NCI-H1436 (cell line): ENCODE measurements at regions not wholly inside any gene's neighbourhood (a gene's known extent, or its start where the extent isn't known, plus 50 kb on each side); places are given as distances from the start of the nearest gene placed in this dataset.

Experiments
- DNase-seq: peaks from one replicate; lab custom pipeline; 2025; lab: John Stamatoyannopoulos, UW

DNA sequence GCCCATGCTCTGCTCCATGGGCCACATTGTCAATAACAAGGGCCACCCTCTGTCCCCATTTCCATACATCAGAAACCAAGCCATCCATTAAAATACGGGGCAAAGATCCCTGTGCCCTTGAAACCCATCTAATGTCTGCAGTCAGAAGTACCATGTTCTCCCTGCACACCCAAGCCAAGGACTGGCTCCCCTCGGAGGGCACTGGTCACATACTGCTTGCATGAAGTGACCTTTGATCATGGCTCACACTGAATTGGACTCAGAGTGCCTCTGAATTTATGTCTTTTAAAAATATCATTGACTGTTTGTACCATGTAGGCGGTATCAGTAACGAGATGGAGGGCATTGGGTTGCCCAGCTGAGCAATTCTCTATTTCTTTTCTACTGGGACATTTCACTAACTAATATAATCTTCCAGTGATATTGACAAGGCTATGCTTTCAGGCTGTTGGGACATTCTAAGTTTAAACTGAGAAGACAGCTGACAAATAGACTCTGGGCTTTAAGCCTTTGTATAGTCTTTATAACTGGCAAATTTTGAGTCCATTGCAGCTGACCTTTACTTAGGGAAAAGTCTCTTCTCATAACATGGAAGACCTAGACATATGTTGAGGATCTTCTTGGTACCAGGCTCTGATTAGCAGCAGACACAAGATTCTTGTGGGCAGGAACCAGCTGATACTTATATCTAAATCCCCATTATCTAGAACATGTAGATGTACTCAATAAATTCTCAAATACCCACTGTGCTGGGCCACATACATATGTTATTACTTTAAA lies 214.3 kb downstream of the MYCN start:
- DNase-seq = no peak

- DNase-seq = no peak
Measured at GRCh38 chr2:16154061-16154460, 213.7 kb downstream of the MYCN start.

DNA sequence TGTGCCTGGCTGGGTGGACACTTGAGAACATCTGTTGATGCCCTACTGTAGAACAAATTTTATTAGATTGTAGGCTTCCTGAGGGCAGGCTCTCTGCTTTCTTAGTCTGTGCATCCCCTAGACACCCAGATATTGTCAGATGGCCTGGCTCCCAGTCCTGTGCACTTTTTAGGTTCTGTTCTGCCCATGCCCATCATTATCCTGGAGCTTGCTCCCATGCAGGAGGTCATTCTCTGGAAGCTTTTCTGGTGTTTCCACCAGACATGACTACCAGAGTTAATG lies 213.3 kb downstream of the MYCN start:
- no peak for DNase-seq

DNA sequence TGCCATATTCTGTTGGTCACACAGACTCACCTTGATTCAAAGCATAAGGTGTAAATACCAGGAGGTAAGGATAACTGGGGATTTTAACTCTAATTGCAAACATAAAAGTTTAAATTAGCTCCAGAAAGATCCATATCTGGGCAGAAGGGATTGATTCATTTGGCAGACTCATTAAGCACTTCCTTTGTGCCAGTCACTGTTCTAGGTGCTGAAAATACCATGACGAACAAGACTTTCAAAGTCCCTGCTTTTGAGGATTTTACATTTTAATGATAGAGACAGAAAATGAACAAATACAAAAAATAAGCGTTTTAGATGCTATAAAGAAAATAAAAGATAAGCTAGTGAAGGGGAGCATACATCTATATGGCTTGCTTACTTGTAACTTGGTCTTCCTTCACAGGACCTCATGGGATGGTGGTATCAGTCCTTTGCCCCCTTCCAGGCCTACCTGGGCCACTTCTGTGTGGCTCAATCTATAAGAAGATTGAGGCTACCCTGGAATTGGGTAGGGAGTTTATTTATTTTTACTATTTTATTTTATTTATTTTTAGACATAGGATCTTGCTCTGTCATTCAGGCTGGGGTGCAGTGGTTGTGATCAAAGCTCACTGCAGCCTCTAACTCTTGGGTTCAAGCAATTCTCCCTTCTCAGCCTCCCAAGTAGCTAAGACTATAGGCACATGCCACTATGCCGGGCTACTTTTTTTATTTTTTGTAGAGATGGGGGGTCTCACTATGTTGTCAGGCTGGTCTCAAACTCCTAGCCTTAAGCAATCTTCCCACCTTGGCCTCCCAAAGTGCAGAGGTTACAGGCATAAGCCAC lies 212.8 kb downstream of the MYCN start:
- DNase-seq = no peak

DNA sequence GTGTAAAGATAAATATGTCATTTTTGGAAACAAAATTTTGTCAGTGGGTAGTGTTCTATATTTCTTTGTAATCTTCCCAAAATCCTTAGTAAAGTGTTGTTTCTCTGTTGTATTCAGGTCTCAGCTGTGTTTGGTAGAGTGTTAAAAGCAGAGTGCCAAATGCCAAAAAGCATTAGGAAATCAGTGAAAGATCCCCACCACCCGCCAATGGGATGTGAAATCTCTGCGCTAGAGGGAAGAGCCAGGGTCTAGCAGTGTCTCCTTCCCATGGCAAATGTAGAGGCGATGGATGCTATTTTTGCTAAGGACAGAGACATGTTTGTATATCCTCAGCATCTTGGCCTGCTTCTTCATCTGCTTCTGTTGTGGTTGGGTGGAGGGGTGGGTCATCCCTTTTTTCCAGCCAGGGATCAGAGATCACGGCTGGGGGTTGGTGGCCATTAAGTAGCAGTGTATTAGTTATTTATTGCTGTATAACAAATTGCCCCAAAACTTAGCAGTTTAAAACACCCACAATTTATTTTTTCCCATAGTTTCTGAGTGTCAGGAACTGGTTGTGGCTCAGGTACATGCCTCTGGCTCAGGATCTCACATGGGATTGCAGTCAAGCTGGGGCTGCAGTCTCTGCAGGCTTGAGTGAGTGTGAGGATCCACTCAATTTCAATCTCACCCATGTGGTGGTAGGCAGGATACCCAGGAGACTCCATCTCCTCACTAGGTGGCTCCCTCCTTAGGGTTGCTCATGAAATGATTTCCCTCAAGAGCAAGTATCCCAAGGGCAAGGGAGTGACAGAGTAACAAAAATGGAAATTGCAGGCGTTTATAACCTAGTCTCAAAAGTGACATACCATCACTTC lies 211.9 kb downstream of the MYCN start:
- DNase-seq = no peak

GRCh38 chr2:16151651-16152050 lies 211.3 kb downstream of the MYCN start:
- no peak for DNase-seq

DNA sequence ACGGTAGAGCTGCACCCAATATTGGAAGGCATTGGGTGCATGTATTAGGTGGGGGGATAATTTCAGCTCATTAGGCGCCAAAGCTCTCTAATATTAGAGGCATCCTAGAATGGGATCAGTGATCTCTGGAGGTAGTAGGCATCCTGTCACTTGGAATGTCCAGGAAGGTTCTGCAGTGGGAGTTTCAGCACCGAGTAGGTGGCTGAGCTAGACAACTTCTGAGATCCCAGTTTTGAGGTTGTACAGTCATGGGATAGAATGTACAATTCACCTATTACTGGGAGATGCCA lies 210.9 kb downstream of the MYCN start:
- DNase-seq = no peak

DNA sequence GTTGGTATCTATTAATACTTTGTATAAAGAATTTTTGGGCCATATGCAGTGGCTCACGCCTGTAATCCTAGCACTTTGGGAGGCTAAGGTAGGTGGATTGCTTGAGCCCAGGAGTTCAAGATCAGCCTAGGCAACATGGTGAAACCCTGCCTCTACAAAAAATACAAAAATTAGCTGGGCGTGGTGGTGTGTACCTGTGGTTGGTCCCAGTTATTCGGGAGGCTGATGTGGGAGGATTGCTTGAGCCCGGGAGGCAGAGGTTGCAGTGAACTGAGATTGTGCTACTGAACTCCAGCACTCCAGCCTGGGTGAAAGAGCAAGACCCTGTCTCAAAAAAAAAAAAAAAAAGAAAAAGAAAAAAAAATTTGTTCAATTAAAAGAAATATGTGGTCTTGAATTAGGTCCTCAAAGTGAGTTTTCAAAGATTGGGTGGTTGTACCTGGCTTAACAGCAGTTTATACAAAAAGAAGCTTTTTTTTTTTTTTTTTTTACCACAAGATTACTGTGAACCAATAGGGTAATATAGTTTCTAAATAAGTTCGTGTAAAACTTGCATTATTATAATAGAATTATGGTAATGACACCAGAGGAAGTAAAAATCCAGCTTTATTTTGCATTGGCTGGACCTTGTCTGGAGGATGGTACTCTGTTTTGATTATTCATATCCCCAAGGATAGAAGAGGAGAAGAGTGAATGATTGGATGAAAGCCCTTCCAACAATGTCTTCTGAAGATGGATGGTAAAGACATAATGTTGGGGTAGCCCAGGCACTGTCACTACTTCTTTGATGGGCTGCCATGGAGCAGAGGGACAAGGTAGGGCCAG lies 210.3 kb downstream of the MYCN start:
- DNase-seq = no peak

GRCh38 chr2:16149349-16150243 lies 209.2 kb downstream of the MYCN start:
- no peak for DNase-seq

DNA sequence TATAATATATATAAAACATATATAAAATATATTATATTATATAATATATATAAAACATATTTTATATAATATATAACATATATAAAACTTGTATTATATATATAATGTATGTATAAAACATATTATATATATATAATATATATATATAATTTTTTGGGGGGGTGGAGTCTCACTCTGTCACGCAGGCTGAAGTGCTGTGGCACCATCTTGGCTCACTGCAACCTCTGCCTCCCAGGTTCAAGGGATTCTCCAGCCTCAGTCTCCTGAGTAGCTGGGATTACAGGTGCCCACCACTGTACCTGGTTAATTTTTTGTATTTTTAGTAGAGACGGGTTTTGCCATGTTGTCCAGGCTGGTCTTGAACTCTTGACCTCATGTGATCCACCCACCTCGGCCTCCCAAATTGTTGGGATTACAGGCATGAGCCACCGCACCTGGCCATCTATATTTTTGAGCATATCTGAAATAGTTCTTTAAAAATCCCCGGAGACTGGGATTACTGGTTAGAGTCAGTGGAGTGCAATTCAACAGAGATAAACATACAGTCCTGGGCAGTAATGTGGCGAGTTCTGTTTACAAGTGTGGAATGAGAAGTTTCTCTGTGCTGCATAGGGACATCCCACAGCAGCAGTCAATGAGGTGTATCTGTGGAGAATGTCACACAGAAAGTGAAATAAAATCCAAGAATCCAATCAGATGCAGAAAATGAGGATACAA lies 208.4 kb downstream of the MYCN start:
- no peak for DNase-seq

DNA sequence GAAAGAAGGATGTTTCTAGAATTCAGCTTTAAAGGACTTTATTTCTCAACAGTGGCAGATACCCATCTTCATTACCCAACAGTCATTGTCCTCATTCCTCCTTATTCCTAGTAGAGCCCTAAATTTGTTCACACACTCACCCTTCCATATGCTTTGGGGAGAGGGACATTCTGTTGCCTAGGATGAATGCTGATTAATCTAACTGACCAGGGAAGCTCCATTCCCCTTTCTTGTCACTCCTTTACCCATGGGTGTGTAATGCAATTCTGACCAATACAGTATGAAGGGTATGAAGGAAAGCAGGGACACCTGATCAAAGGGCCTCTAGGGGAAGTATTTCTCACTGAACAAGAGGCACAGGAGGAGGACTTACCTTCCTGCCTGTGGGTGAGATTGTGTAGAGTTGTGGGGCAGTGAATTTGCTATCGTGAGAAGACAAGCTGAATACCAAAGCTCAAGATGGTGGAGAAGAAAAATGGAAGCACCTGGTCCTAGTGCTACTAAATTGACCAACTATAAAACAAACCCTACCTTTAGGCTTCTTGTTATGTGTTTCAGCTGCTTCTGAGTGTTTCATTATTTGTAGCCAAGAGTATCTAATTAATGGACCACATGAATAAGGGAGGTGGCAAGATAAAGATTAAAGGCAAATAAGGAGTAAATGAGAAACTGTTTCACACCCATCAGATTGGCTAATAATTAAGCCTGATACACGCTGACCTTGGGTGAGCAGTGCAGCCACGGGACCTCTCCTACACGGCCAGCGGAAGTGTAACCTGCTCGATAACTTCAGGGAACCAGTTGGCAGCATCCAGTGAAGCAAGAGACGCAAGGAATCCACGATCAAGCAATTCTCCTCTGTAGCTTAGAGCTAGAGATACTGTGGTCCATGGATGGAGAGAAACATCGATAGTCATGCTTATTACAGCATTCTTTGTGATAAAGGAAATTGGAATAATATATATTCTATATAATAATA lies 202.3 kb downstream of the MYCN start:
- no peak for DNase-seq

- no peak for DNase-seq
Measured at GRCh38 chr2:16141641-16141921, 201.2 kb downstream of the MYCN start.

GRCh38 chr2:16140771-16141640 lies 200.7 kb downstream of the MYCN start:
- no peak for DNase-seq

DNA sequence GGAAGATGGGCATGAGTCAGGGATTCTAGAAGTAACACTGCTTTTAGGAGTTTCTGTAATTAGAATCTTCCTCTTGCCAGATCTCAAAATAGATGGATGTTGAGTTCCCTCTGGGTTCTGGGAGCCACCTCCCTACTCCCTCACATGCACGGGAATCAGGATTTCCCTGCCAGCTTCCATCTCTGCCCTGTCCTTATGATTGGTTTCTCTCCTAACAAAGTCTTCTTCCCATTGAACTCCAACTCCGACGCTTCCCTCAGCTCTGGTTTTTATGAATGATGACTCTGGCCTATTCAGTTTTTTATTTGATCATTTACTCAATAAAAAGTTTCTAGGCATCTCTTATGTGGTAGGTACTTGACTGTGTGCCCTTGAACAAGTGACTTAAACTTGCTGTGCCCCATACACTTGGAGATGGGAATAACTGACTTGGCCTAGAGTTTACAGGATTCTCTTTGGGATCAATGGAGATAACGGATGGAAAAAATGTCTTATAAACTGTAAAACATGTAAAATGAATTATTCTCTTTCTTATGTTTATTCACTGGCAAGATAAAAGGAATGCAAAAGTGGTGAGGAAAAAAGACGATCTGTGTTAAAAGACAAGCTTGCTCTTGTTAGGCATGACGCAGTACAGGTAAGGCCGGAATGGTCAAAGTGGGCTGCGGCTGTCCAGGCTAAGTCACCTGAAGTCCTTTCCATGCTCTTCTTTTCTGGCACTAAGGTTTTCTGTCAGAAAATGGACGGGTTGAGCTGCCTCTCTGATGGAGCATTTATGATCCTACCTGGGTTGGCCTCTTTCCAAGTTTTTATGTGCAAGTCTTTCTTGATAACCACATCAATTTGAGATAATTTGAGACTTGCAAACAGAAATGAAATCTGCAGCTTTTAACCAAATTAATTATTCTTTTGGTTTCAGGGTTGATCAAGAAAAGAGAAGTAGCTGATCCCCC lies 199.6 kb downstream of the MYCN start:
- DNase-seq = no peak

DNA sequence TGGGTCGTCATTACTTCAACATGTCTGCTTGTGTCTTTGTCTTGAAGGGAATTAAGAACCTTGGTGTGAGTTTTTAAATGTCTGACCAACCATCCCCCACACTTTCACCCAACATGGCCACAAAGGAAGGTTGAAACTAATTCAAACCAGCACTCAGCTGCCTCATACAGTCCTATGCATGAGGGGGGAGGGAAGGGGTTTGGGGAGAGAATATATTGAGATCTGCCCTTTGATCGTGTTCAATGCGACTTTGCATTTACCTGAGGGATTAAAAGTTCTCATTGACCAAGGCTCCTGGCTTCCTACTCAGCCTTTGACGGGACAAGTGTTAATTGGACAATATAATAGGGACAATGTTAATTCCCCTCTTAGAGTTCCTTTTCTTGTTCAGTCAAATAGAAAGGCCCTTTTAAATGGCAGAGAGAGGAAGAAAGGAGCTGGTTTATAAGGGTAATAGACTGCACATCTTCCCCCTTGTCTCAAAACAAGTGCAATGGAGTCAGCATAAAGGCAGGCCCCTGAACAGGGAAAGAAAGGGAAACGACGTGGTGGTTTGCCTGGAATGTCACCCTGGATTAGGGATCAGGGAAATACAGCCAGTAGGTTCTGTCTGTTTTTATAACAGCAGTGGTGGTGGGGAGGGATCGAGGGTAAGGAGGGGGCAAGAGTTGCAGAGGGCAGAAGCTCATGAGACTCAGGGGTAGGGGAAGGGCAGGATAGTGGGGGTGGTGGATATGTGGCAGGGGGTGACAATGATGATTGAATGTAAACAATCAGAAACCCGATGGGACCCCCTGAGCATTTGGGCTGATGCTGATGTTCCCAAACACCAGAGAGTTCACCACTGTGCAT lies 198.7 kb downstream of the MYCN start:
- DNase-seq = no peak

- no peak for DNase-seq
Measured at GRCh38 chr2:16137080-16137755, 196.9 kb downstream of the MYCN start.
